ENCODE measurements at regions not wholly inside any gene's neighbourhood (a gene's known extent, or its start where the extent isn't known, plus 50 kb on each side); places are given as distances from the start of the nearest gene placed in this dataset.
"Not testable (repeated sequence)": the region's sequence is repeated elsewhere in the genome, so short reads cannot be mapped to it uniquely, and the experiment has no call there.

DNA sequence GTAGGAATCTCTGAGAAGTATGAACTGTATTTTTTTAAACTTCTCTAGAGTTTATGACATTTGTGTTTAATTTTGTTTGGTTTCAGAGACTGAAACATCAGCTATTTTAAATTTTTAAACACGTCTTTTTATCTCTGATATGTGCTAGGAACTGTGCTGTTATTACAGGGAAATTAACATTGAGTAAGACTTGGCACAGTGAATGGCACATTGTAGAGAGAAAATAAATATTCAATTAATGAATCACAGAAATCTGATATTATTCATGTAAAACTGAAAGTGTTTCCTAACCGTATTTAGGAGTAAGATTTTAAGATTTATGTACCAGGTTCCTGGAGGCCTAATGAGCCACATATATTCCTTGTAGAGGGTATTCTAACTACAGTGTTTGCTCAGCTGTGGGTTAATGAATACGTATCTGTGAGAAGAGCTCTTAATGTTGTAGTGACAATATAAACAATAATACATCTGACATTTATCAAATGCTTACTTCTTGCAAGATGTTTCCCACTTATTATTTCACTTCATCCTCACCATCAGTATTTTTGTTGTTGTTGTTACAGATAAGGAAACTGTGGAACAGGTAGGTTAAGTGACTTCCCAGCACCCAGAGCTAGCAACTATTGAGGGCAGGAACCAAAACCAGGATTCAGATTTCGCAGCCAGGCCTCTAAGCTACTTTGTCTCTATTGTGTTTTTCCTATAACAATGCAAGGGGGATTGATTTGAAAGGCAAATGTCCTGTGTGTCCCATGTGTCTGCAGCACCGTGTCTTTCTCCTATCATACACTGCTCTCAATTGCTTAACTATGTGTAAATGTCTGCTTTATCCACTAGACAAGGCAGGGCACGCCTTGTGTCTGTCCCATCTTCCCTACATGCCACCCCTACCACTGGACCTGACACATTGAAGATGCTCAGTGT, 121.1 kb upstream of the FAM9C start:
- Histone ChIP-seq H3K27me3 (ENCODE audit: control insufficient read depth in 1 of 2, insufficient read depth in 2 of 2, low read length in 2 of 2) (no peaks in the 10 kb centered on the region), H3K9me3 (ENCODE audit: control insufficient read depth in 2 of 2, low read length in 2 of 2) (peaks cover 0 to 2% of the 10 kb centered on the region in 2 donors), H3K9ac (ENCODE audit: low read length in 2 of 2) (no peak overlapping the region), H3K4me1 (ENCODE audit: control insufficient read depth, insufficient read depth, low read length) (peaks cover 9% of the 10 kb centered on the region), H3K4me3 (ENCODE audit: low read length in 2 of 2) (no peak overlapping the region), H3K27ac (ENCODE audit: low read length) (no peak overlapping the region), H3K36me3 (ENCODE audit: control insufficient read depth in 2 of 2, insufficient read depth in 2 of 2, low read length in 2 of 2) (no peaks in the 10 kb centered on the region)

GRCh38 chrX:13164611-13165010, 120.2 kb upstream of the FAM9C start:
- H3K27ac ChIP-seq (ENCODE audit: low read length): no peak overlapping the region
- H3K27me3 ChIP-seq (ENCODE audit: control insufficient read depth in 1 of 2, insufficient read depth in 2 of 2, low read length in 2 of 2): no peaks in the 10 kb centered on the region
- no peak overlapping the region for H3K4me3 ChIP-seq (ENCODE audit: low read length in 2 of 2)
- peaks cover 0 to 2% of the 10 kb centered on the region in 2 donors for H3K9me3 ChIP-seq (ENCODE audit: control insufficient read depth in 2 of 2, low read length in 2 of 2)
- H3K9ac ChIP-seq (ENCODE audit: low read length in 2 of 2): no peak overlapping the region
- peaks cover 17% of the 10 kb centered on the region for H3K4me1 ChIP-seq (ENCODE audit: control insufficient read depth, insufficient read depth, low read length)
- H3K36me3 ChIP-seq (ENCODE audit: control insufficient read depth in 2 of 2, insufficient read depth in 2 of 2, low read length in 2 of 2): no peaks in the 10 kb centered on the region

- H3K4me3 ChIP-seq (ENCODE audit: low read length in 2 of 2): no peak overlapping the region
- no peak overlapping the region for H3K27ac ChIP-seq (ENCODE audit: low read length)
- no peak overlapping the region for H3K9ac ChIP-seq (ENCODE audit: low read length in 2 of 2)
Observed at GRCh38 chrX:13162772-13163410, 118.5 kb upstream of the FAM9C start.

GRCh38 chrX:13159886-13160285, 115.5 kb upstream of the FAM9C start:
- no peaks in the 10 kb centered on the region for H3K36me3 ChIP-seq (ENCODE audit: control insufficient read depth in 2 of 2, insufficient read depth in 2 of 2, low read length in 2 of 2)
- H3K4me1 ChIP-seq (ENCODE audit: control insufficient read depth, insufficient read depth, low read length): peaks cover 26% of the 10 kb centered on the region
- no peak overlapping the region for H3K9ac ChIP-seq (ENCODE audit: low read length in 2 of 2)
- H3K27me3 ChIP-seq (ENCODE audit: control insufficient read depth in 1 of 2, insufficient read depth in 2 of 2, low read length in 2 of 2): no peaks in the 10 kb centered on the region
- peak overlapping the region; percentile 24 for H3K27ac ChIP-seq (ENCODE audit: low read length)
- H3K9me3 ChIP-seq (ENCODE audit: control insufficient read depth in 2 of 2, low read length in 2 of 2): no peaks in the 10 kb centered on the region
- no peak overlapping the region for H3K4me3 ChIP-seq (ENCODE audit: low read length in 2 of 2)

More at GRCh38 chrX:13162772-13163410, 118.5 kb upstream of the FAM9C start:
- Histone ChIP-seq H3K36me3 (ENCODE audit: control insufficient read depth in 2 of 2, insufficient read depth in 2 of 2, low read length in 2 of 2) (no peaks in the 10 kb centered on the region), H3K27me3 (ENCODE audit: control insufficient read depth in 1 of 2, insufficient read depth in 2 of 2, low read length in 2 of 2) (no peaks in the 10 kb centered on the region), H3K4me1 (ENCODE audit: control insufficient read depth, insufficient read depth, low read length) (peaks cover 26% of the 10 kb centered on the region), H3K9me3 (ENCODE audit: control insufficient read depth in 2 of 2, low read length in 2 of 2) (no peaks in the 10 kb centered on the region)

GRCh38 chrX:13158911-13159310, 114.5 kb upstream of the FAM9C start:
- Histone ChIP-seq H3K9ac (ENCODE audit: low read length in 2 of 2) (no peak overlapping the region), H3K27ac (ENCODE audit: low read length) (no peak overlapping the region), H3K4me1 (ENCODE audit: control insufficient read depth, insufficient read depth, low read length) (peaks cover 26% of the 10 kb centered on the region), H3K27me3 (ENCODE audit: control insufficient read depth in 1 of 2, insufficient read depth in 2 of 2, low read length in 2 of 2) (no peaks in the 10 kb centered on the region), H3K9me3 (ENCODE audit: control insufficient read depth in 2 of 2, low read length in 2 of 2) (no peaks in the 10 kb centered on the region), H3K36me3 (ENCODE audit: control insufficient read depth in 2 of 2, insufficient read depth in 2 of 2, low read length in 2 of 2) (no peaks in the 10 kb centered on the region), H3K4me3 (ENCODE audit: low read length in 2 of 2) (no peak overlapping the region)

- not testable (repeated sequence) for H3K36me3 ChIP-seq (ENCODE audit: control insufficient read depth in 2 of 2, insufficient read depth in 2 of 2, low read length in 2 of 2); H3K9me3 ChIP-seq (ENCODE audit: control insufficient read depth in 2 of 2, low read length in 2 of 2); H3K27ac ChIP-seq (ENCODE audit: low read length); H3K27me3 ChIP-seq (ENCODE audit: control insufficient read depth in 1 of 2, insufficient read depth in 2 of 2, low read length in 2 of 2); H3K9ac ChIP-seq (ENCODE audit: low read length in 2 of 2); H3K4me3 ChIP-seq (ENCODE audit: low read length in 2 of 2)
- peaks cover 28% of the 10 kb centered on the region for H3K4me1 ChIP-seq (ENCODE audit: control insufficient read depth, insufficient read depth, low read length)
Observed at GRCh38 chrX:13155550-13155949, 111.1 kb upstream of the FAM9C start.

DNA sequence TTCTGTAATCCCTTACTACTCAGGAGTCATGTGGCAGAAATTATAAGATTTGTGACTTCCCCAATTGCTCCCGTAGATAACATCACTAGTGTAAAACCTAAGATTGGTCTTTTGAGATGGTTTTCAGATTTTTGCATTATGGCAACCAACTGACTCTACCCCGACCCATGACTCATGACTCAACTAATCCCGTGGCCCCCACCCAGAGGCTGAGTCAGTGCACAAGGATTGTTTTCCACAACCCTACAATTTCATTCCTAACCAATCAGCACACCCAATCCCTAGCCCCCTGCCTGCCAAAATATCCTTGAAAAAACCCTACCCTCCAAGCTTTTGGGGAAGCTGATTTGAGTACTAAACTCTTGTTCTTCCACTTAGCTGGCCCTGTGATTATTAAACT, 109.4 kb upstream of the FAM9C start:
- Histone ChIP-seq H3K27ac (ENCODE audit: low read length) (no peak overlapping the region), H3K36me3 (ENCODE audit: control insufficient read depth in 2 of 2, insufficient read depth in 2 of 2, low read length in 2 of 2) (no peaks in the 10 kb centered on the region), H3K4me3 (ENCODE audit: low read length in 2 of 2) (no peak overlapping the region), H3K4me1 (ENCODE audit: control insufficient read depth, insufficient read depth, low read length) (peaks cover 19% of the 10 kb centered on the region), H3K9me3 (ENCODE audit: control insufficient read depth in 2 of 2, low read length in 2 of 2) (peaks cover 0 to 3% of the 10 kb centered on the region in 2 donors), H3K9ac (ENCODE audit: low read length in 2 of 2) (no peak overlapping the region), H3K27me3 (ENCODE audit: control insufficient read depth in 1 of 2, insufficient read depth in 2 of 2, low read length in 2 of 2) (no peaks in the 10 kb centered on the region)

DNA sequence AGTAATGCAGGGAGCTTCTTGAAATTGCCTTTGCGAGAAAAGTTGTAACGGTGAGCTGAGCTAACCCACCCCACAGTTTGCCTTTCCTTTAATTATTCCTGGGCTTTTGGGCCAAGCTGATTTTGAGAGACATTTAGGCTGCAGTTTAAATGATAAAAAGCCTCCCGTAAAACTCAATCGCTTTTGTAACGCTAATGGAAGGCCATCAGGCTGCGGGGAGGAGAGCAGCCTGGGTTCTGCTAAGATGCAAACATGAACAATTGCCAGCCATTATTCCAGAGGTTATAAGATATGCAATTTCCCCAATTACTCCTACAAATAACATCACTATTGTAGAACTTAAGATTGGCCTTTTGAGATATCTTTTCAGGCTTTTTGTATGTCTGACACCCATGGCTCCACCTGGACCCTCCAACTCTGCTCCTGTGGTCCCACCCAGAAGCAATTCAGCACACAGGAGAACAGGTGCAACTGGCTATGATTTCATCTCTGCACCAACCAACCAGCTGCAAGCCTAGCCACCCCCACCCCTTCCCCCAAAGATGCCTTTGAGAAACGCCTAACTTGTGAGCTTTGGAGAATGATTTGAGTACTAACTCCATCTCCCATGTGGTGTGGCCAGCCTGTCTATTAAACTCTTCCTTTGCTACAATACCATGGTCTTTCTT, 108.2 kb upstream of the FAM9C start:
- H3K27ac ChIP-seq (ENCODE audit: low read length): peak overlapping the region; percentile 56
- peaks cover 0 to 3% of the 10 kb centered on the region in 2 donors for H3K9me3 ChIP-seq (ENCODE audit: control insufficient read depth in 2 of 2, low read length in 2 of 2)
- H3K36me3 ChIP-seq (ENCODE audit: control insufficient read depth in 2 of 2, insufficient read depth in 2 of 2, low read length in 2 of 2): no peaks in the 10 kb centered on the region
- peak overlapping the region; percentile 40 to 57 for H3K4me3 ChIP-seq (ENCODE audit: low read length in 2 of 2)
- peaks cover 15% of the 10 kb centered on the region for H3K4me1 ChIP-seq (ENCODE audit: control insufficient read depth, insufficient read depth, low read length)
- H3K27me3 ChIP-seq (ENCODE audit: control insufficient read depth in 1 of 2, insufficient read depth in 2 of 2, low read length in 2 of 2): no peaks in the 10 kb centered on the region
- H3K9ac ChIP-seq (ENCODE audit: low read length in 2 of 2): peak overlapping the region in 1 of 2 donors; percentile 36

DNA sequence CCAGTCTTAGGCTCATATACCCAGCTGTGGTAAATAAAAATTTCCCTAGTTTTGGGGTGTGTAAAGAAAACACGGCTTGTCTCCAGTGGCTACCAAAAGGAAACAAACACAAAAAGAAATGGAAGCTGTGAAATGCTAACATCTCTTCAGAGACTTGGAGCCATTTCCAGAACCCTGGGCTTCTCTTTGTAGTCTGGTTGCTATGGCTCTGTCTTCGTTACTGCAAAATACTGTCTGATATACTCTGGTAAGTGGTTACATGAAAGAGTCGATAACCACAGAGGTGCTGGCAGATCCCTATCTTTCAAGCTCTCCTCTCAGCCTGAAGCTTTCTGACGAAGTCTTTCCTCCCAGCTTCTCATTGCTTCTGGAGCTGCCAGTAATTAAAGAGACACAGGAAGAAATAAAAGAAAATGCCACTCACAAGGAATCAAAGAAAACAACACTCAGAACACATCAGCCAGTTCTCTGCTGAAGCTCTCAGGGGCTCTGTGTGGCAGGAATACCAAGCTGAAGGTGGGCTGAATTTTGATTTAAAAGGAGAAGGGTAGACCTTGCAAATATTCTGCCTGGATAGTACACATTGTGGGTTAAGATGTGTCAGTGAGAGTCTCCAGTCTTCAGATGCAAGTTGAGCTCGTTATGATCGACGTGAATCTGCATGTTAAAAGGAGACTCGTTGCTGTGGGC, 107.6 kb upstream of the FAM9C start:
- Histone ChIP-seq H3K4me1 (ENCODE audit: control insufficient read depth, insufficient read depth, low read length) (peaks cover 15% of the 10 kb centered on the region), H3K27me3 (ENCODE audit: control insufficient read depth in 1 of 2, insufficient read depth in 2 of 2, low read length in 2 of 2) (no peaks in the 10 kb centered on the region), H3K4me3 (ENCODE audit: low read length in 2 of 2) (peak overlapping the region; percentile 40 to 57), H3K27ac (ENCODE audit: low read length) (peak overlapping the region; percentile 56), H3K9me3 (ENCODE audit: control insufficient read depth in 2 of 2, low read length in 2 of 2) (peaks cover 0 to 3% of the 10 kb centered on the region in 2 donors), H3K36me3 (ENCODE audit: control insufficient read depth in 2 of 2, insufficient read depth in 2 of 2, low read length in 2 of 2) (no peaks in the 10 kb centered on the region), H3K9ac (ENCODE audit: low read length in 2 of 2) (peak overlapping the region; percentile 33 to 36)

DNA sequence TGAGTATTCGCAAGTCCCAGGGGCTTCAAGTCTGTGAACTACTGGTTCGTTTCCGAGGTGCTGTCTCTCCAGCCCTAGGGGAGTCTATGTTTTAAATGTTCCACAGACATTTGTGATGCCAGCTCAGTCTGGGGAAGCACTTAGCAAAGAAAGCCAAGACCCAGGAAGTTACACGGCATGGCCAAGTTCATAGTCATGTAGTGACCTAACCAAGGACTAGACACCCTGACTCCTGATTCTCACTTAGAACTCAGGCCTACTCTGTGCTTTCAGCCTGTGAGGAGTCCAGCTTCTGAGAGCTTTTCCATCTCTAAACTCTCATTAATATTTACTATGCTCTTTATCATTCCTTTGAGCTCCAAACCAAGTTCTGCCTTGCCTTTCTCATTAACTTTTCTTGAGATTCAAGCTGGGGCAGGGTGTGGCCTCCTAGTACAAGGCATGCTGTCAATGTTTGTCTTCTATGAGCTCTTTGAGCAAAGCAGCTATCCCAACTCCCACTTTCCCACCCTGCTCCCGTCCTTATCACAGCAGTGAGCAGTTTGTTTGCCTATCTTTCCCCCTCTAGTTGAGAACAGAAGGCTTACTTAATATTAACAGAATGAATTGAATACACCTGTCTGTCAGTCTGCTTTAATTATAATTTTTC, 105.4 kb upstream of the FAM9C start:
- Histone ChIP-seq H3K9ac (ENCODE audit: low read length in 2 of 2) (no peak overlapping the region), H3K4me1 (ENCODE audit: control insufficient read depth, insufficient read depth, low read length) (peaks cover 15% of the 10 kb centered on the region), H3K27ac (ENCODE audit: low read length) (peak overlapping the region; percentile 11), H3K4me3 (ENCODE audit: low read length in 2 of 2) (no peak overlapping the region), H3K9me3 (ENCODE audit: control insufficient read depth in 2 of 2, low read length in 2 of 2) (peaks cover 0 to 3% of the 10 kb centered on the region in 2 donors), H3K27me3 (ENCODE audit: control insufficient read depth in 1 of 2, insufficient read depth in 2 of 2, low read length in 2 of 2) (peaks cover 0 to 3% of the 10 kb centered on the region in 2 donors), H3K36me3 (ENCODE audit: control insufficient read depth in 2 of 2, insufficient read depth in 2 of 2, low read length in 2 of 2) (no peaks in the 10 kb centered on the region)

Data from stomach smooth muscle (tissue), 2 donors.